Breast epithelium (tissue), 3 donors: ENCODE measurements at regions not wholly inside any gene's neighbourhood (a gene's known extent, or its start where the extent isn't known, plus 50 kb on each side); places are given as distances from the start of the nearest gene placed in this dataset.

Experiments used
- CTCF ChIP-seq, 3 donors: fragments of 450-650 bp; IDR thresholded peaks; one replicate each; pipeline ENCODE4 v1.5.1; 2016 to 2017; ENCODE audit warnings: antibody characterized with exemption in 3 of 3, mild to moderate bottlenecking in 3 of 3, moderate library complexity in 3 of 3
- POLR2A ChIP-seq: fragments of 450-650 bp; IDR thresholded peaks from one replicate; pipeline ENCODE4 v1.6.1; 2016; ENCODE audit warnings: antibody characterized with exemption, mild to moderate bottlenecking, moderate library complexity

- TF ChIP-seq CTCF (IDR thresholded peaks at IDR 0.05) = no peak
- TF ChIP-seq POLR2A = no peak
Measured at GRCh38 chr7:18408868-18409267, 86.7 kb upstream of the HDAC9 start.
